Endothelial cell of umbilical vein (primary cell): ENCODE measurements at regions not wholly inside any gene's neighbourhood (a gene's known extent, or its start where the extent isn't known, plus 50 kb on each side); places are given as distances from the start of the nearest gene placed in this dataset.

Experiments
- CTCF ChIP-seq, 2 donors: IDR thresholded peaks; 1 replicate in 1 of 2; 2 replicates in 1 of 2; pipeline ENCODE4 v1.5.1; 2011; ENCODE audit warnings: low read length in 2 of 2, mild to moderate bottlenecking in 2 of 2, moderate library complexity in 2 of 2, control low read depth in 1 of 2, inconsistent platforms in 1 of 2, low read depth in 1 of 2; ENCODE audit not compliant: insufficient read depth in 1 of 2; ENCODE audit errors: extremely low read depth in 1 of 2
- EZH2 ChIP-seq: IDR thresholded peaks from 2 replicates; pipeline ENCODE4 v1.6.1; 2012; ENCODE audit warnings: borderline replicate concordance, low read depth, mild to moderate bottlenecking, moderate library complexity, low read length, inconsistent platforms; ENCODE audit not compliant: severe bottlenecking
- FOS ChIP-seq: IDR thresholded peaks from 2 replicates; pipeline ENCODE4 v1.6.1; 2011; ENCODE audit warnings: mild to moderate bottlenecking, low read length, moderate library complexity, borderline replicate concordance; ENCODE audit not compliant: insufficient read depth
- GATA2 ChIP-seq: IDR thresholded peaks from 2 replicates; pipeline ENCODE4 v1.7.0; 2011; ENCODE audit warnings: low read depth, mild to moderate bottlenecking, moderate library complexity, mixed read lengths, low read length; ENCODE audit not compliant: insufficient read length, insufficient read depth
- JUN ChIP-seq: IDR thresholded peaks from 2 replicates; pipeline ENCODE4 v1.6.1; 2011; ENCODE audit warnings: borderline replicate concordance, low read depth; ENCODE audit not compliant: insufficient read length, insufficient read depth
- MYC ChIP-seq: IDR thresholded peaks from one replicate; pipeline ENCODE4 v1.6.1; 2011; ENCODE audit warnings: mild to moderate bottlenecking, low read depth, low read length
- POLR2A ChIP-seq: IDR thresholded peaks from 2 replicates; pipeline ENCODE4 v1.6.1; 2012; ENCODE audit warnings: low read depth, mild to moderate bottlenecking, control low read depth, low read length
- POLR2AphosphoS5 ChIP-seq: IDR thresholded peaks from 2 replicates; pipeline ENCODE4 v1.6.1; 2012; ENCODE audit warnings: low read depth, mild to moderate bottlenecking, control low read depth, low read length, moderate library complexity; ENCODE audit not compliant: insufficient read depth
- TF ChIP-seq, protein P1 (sequence below): IDR thresholded peaks from 2 replicates; pipeline ENCODE4 v1.6.1; 2011; ENCODE audit not compliant: insufficient read depth, insufficient read length

DNA sequence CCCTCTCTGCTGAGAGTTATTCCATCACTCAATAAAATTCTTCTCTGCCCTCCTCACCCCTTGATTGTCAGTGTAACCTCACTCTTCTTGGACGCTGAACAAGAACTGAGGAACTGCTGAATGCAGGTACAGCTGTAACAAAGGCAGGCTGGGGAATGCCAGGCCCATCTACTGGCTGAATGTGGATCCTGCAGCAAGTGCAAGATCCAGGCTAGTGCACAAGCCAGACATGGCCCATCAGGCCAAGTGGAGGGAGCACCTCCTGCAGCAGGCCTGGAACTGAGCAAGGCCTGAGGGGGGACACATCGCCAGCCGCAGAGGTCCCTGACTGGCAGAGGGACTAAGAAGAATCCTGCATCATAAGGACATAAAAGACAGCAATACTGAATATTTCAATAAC, 411.8 kb upstream of the PCDH10 start:
- TF ChIP-seq JUN, result no peak
- no peak for TF ChIP-seq CTCF (IDR thresholded peaks at IDR 0.05; ENCODE audit: extremely low read depth in 1 of 2, insufficient read depth in 1 of 2, low read depth in 1 of 2, low read length in 2 of 2)
- TF ChIP-seq EZH2, result no peak
- no peak for TF ChIP-seq POLR2A
- no peak for TF ChIP-seq GATA2
- TF ChIP-seq MYC, result no peak
- TF ChIP-seq POLR2AphosphoS5, result no peak
- TF ChIP-seq, protein P1, sequence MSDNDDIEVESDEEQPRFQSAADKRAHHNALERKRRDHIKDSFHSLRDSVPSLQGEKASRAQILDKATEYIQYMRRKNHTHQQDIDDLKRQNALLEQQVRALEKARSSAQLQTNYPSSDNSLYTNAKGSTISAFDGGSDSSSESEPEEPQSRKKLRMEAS, result no peak
- no peak for TF ChIP-seq FOS
